GM23338 (cell line): ENCODE measurements at regions not wholly inside any gene's neighbourhood (a gene's known extent, or its start where the extent isn't known, plus 50 kb on each side); places are given as distances from the start of the nearest gene placed in this dataset.

ENCODE experiments used
- CREB1 ChIP-seq: fragments of 250-450 bp; sonication (Bioruptor Pico); IDR thresholded peaks from 2 replicates; pipeline ENCODE4 v1.5.0; 2020; ENCODE audit warnings: low read depth, mild to moderate bottlenecking, moderate library complexity
- EZH2 ChIP-seq: fragments of 200-600 bp; sonication (generic); IDR thresholded peaks from one replicate; pipeline ENCODE4 v1.8.0; 2017; ENCODE audit warnings: antibody characterized with exemption, mild to moderate bottlenecking, low read depth; ENCODE audit not compliant: unreplicated experiment
- JUNB ChIP-seq: IDR thresholded peaks from one replicate; pipeline ENCODE4 v1.6.1; 2016; ENCODE audit warnings: antibody characterized with exemption; ENCODE audit not compliant: unreplicated experiment
- POLR2AphosphoS5 ChIP-seq: IDR thresholded peaks from 2 replicates; pipeline ENCODE4 v1.6.1; 2016; ENCODE audit warnings: antibody characterized with exemption, low read depth
- ZNF331 ChIP-seq: fragments of 250-450 bp; sonication (Bioruptor Pico); IDR thresholded peaks from 2 replicates; pipeline ENCODE4 v1.5.0; 2020; ENCODE audit warnings: low read depth, mild to moderate bottlenecking, moderate library complexity
- TF ChIP-seq, protein P1 (sequence below), 2 experiments: fragments of 200-600 bp in 1 of 2; sonication (generic) in 1 of 2; conservative IDR thresholded peaks; 2 replicates each; pipeline versions ENCODE4 v1.5.1 to v1.6.1; 2016 to 2017; ENCODE audit warnings: antibody characterized with exemption in 2 of 2, low read depth in 2 of 2, mild to moderate bottlenecking in 2 of 2, moderate library complexity in 1 of 2
- TF ChIP-seq, protein P2 (sequence below): IDR thresholded peaks from 2 replicates; pipeline ENCODE4 v1.6.1; 2016; ENCODE audit warnings: antibody characterized with exemption

DNA sequence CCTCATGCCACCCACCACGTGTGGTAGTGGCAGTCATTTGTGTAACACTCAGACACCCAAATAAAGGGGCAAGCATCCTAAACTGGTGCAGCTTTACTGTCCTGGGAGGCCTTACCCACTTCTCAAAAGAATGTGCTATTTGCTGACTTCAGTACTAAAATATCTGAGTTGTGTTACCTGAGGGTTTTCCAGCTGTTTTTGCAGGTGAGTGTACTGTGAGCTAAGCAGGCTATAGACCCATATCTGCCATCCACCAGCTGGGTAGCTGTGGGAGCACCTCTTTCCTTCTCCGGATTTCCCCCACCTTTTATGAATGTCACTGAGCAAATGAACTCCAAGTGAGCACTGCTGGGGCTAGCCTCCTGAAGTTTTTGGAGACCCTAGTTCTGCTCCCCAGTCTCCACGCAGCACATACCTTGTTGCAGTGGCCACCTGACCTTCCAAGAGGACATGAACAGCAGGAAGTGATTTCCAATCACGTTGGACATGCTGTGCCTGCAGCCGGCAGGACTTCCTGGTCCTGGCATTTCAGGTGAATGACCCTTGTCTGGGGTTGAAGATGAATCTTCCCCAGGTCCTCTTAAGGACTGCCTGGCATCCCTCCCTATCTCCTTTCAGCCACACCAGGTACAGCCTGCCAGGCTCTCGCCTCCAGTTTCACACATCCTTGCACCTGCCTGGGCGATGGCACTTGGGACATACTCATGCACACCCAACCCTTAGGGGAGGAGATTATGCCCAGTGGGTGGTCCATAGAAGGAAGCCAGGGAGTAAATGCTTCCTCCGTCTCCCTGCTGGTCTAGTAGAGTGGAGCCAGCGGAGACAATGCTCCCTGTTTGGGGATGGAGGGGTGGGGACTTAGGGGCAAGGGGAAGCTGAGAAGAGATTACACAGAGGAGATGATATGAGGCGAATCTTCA, 109.5 kb upstream of the SPATA13 start:
- no peak for TF ChIP-seq POLR2AphosphoS5
- TF ChIP-seq, protein P1, sequence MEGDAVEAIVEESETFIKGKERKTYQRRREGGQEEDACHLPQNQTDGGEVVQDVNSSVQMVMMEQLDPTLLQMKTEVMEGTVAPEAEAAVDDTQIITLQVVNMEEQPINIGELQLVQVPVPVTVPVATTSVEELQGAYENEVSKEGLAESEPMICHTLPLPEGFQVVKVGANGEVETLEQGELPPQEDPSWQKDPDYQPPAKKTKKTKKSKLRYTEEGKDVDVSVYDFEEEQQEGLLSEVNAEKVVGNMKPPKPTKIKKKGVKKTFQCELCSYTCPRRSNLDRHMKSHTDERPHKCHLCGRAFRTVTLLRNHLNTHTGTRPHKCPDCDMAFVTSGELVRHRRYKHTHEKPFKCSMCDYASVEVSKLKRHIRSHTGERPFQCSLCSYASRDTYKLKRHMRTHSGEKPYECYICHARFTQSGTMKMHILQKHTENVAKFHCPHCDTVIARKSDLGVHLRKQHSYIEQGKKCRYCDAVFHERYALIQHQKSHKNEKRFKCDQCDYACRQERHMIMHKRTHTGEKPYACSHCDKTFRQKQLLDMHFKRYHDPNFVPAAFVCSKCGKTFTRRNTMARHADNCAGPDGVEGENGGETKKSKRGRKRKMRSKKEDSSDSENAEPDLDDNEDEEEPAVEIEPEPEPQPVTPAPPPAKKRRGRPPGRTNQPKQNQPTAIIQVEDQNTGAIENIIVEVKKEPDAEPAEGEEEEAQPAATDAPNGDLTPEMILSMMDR (conservative IDR thresholded peaks at IDR 0.05; ENCODE audit: low read depth in 2 of 2), result no peak
- TF ChIP-seq CREB1 (CRISPR knock-in tag), result no peak
- no peak for TF ChIP-seq EZH2
- TF ChIP-seq JUNB, result no peak
- TF ChIP-seq ZNF331 (CRISPR knock-in tag), result no peak
- TF ChIP-seq, protein P2, sequence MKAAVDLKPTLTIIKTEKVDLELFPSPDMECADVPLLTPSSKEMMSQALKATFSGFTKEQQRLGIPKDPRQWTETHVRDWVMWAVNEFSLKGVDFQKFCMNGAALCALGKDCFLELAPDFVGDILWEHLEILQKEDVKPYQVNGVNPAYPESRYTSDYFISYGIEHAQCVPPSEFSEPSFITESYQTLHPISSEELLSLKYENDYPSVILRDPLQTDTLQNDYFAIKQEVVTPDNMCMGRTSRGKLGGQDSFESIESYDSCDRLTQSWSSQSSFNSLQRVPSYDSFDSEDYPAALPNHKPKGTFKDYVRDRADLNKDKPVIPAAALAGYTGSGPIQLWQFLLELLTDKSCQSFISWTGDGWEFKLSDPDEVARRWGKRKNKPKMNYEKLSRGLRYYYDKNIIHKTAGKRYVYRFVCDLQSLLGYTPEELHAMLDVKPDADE, result no peak
